Testis (tissue), 2 donors: ENCODE measurements at regions not wholly inside any gene's neighbourhood (a gene's known extent, or its start where the extent isn't known, plus 50 kb on each side); places are given as distances from the start of the nearest gene placed in this dataset.

Source experiments
- DNase-seq: peaks from one replicate; pipeline ENCODE4 v3.0.0-alpha.2; 2019
- H3K27ac ChIP-seq, 2 donors: fragments of 200-600 bp; sonication (generic); one replicate each; pipeline ENCODE4 v1.5.1; 2019
- H3K27me3 ChIP-seq: fragments of 200-600 bp; sonication (generic); one replicate; pipeline ENCODE4 v1.5.1; 2019
- H3K36me3 ChIP-seq: fragments of 200-600 bp; sonication (generic); one replicate; pipeline ENCODE4 v1.5.1; 2017; ENCODE audit warnings: low read depth; ENCODE audit errors: missing control alignments
- H3K4me1 ChIP-seq: fragments of 200-600 bp; sonication (generic); one replicate; pipeline ENCODE4 v1.5.1; 2019
- H3K4me3 ChIP-seq, 2 donors: fragments of 200-600 bp; sonication (generic); one replicate each; pipeline ENCODE4 v1.5.1; 2017 to 2019
- H3K9me3 ChIP-seq: fragments of 200-600 bp; sonication (generic); one replicate; pipeline ENCODE4 v1.5.1; 2017
- CTCF ChIP-seq, 3 experiments: fragments of 450-650 bp in 2 of 3; fragments of 200-600 bp in 1 of 3; sonication (generic) in 1 of 3; IDR thresholded peaks; one replicate each; pipeline ENCODE4 v1.5.1; 2016 to 2019; ENCODE audit warnings: antibody characterized with exemption in 3 of 3, mild to moderate bottlenecking in 2 of 3, moderate library complexity in 1 of 3
- POLR2A ChIP-seq: fragments of 450-650 bp; IDR thresholded peaks from one replicate; pipeline ENCODE4 v1.6.1; 2017; ENCODE audit warnings: antibody characterized with exemption, mild to moderate bottlenecking, moderate library complexity
- WGBS, 2 donors: methylation state at CpG; one replicate each; pipeline ENCODE4 v1.1.5; 2018; 5-methylcytosine and 5-hydroxymethylcytosine counted together
- intact Hi-C: fragments of 100-400 bp; cut with DNase I; formaldehyde crosslinking; loops from one replicate; pipeline ENCODE4 v1.15.1; 2023; ENCODE audit warnings: low total_unique reads

GRCh38 chr5:173786286-173787187, 101.6 kb upstream of the CPEB4 start:
- H3K4me1 ChIP-seq, result peaks cover 6% of the 10 kb centered on the region
- intact Hi-C loops, result no loop called here
- no peaks in the 10 kb centered on the region for H3K9me3 ChIP-seq
- no peaks in the 10 kb centered on the region for H3K36me3 ChIP-seq
- H3K4me3 ChIP-seq, result no peak overlapping the region
- H3K27me3 ChIP-seq, result no peaks in the 10 kb centered on the region
- TF ChIP-seq CTCF (IDR thresholded peaks at IDR 0.05), result no peak
- no peak for TF ChIP-seq POLR2A
- DNase-seq, result no peak
- H3K27ac ChIP-seq, result no peak overlapping the region
- 89 to 91% methylated on average over 10 of the region's 10 CpGs for WGBS, 2 donors

GRCh38 chr5:173789031-173789920, 98.9 kb upstream of the CPEB4 start:
- H3K4me3 ChIP-seq, result no peak overlapping the region
- no peaks in the 10 kb centered on the region for H3K27me3 ChIP-seq
- WGBS, 2 donors, result 84 to 89% methylated on average over 11 of the region's 11 CpGs
- H3K27ac ChIP-seq, result no peak overlapping the region
- intact Hi-C loops, result no loop called here
- no peak for TF ChIP-seq CTCF (IDR thresholded peaks at IDR 0.05)
- TF ChIP-seq POLR2A, result no peak
- no peaks in the 10 kb centered on the region for H3K4me1 ChIP-seq
- H3K36me3 ChIP-seq, result no peaks in the 10 kb centered on the region
- H3K9me3 ChIP-seq, result no peaks in the 10 kb centered on the region
- DNase-seq, result no peak

GRCh38 chr5:173790177-173790719, 97.9 kb upstream of the CPEB4 start:
- 88 to 93% methylated on average over 11 of the region's 11 CpGs for WGBS, 2 donors
- Histone ChIP-seq H3K4me3 (no peak overlapping the region), H3K27me3 (no peaks in the 10 kb centered on the region), H3K9me3 (no peaks in the 10 kb centered on the region), H3K27ac (no peak overlapping the region), H3K4me1 (no peaks in the 10 kb centered on the region), H3K36me3 (no peaks in the 10 kb centered on the region)
- TF ChIP-seq POLR2A, result no peak
- TF ChIP-seq CTCF (IDR thresholded peaks at IDR 0.05), result no peak
- intact Hi-C loops, result no loop called here
- no peak for DNase-seq

- WGBS, 2 donors, result 84 to 89% methylated on average over 12 to 13 of the region's 13 CpGs
- no peaks in the 10 kb centered on the region for H3K36me3 ChIP-seq
- no peak overlapping the region for H3K27ac ChIP-seq
- H3K4me1 ChIP-seq, result no peaks in the 10 kb centered on the region
- H3K4me3 ChIP-seq, result no peak overlapping the region
- H3K9me3 ChIP-seq, result no peaks in the 10 kb centered on the region
- H3K27me3 ChIP-seq, result no peaks in the 10 kb centered on the region
- intact Hi-C loops, result no loop called here
- no peak for TF ChIP-seq CTCF (IDR thresholded peaks at IDR 0.05)
- TF ChIP-seq POLR2A, result no peak
- no peak for DNase-seq
Observed at GRCh38 chr5:173790836-173791546, 97.2 kb upstream of the CPEB4 start.
